RWPE1 (cell line): ENCODE measurements at regions not wholly inside any gene's neighbourhood (a gene's known extent, or its start where the extent isn't known, plus 50 kb on each side); places are given as distances from the start of the nearest gene placed in this dataset.

ENCODE experiments used
- CTCF ChIA-PET: fragments of 350-600 bp; sonication (Branson Sonifier 250); formaldehyde crosslinking; extraction: SDS; loops from one replicate; lab custom pipeline; 2021; lab: Yijun Ruan, JAX
- POLR2A ChIA-PET: fragments of 400-600 bp; formaldehyde crosslinking; extraction: SDS; loops from one replicate; lab custom pipeline; 2020; ENCODE audit warnings: antibody characterized with exemption; ENCODE audit not compliant: low non-redundant PET; lab: Yijun Ruan, JAX
- DNase-seq: peaks from one replicate; pipeline ENCODE4 v3.0.0; 2012; ENCODE audit warnings: low spot score
- H3K27ac ChIP-seq: fragments of 450-650 bp; 2 replicates; pipeline ENCODE4 v1.5.1; 2017
- TF ChIP-seq, protein P1 (sequence below): fragments of 450-650 bp; conservative IDR thresholded peaks from 2 replicates; pipeline ENCODE4 v1.5.1; 2017; ENCODE audit warnings: low read depth, mild to moderate bottlenecking

DNA sequence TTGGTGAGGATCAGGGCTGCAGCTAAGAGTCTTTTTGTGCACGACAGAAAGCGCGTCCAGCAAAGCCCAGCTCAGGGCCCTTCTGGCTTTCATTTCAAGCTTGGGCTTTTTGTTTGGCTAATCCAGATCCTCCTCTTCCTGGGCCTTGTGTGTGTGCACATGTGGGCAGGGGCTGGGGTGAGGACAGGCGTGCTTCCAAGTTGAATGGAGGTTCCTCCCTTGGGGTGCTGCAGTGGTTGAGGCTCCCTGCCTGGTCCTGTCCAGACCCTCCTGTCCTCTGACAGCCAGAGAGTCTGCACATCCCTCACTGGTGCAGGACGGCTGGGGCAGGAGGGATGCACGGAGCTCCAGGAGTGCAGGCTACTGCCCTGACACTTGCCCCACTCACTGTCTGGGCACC is 62.0 kb upstream of the NECTIN1 start:
- DNase-seq, result no peak
- H3K27ac ChIP-seq, result no peak overlapping the region
- ChIA-PET CTCF (no interaction called here), POLR2A (no interaction called here)
- TF ChIP-seq, protein P1, sequence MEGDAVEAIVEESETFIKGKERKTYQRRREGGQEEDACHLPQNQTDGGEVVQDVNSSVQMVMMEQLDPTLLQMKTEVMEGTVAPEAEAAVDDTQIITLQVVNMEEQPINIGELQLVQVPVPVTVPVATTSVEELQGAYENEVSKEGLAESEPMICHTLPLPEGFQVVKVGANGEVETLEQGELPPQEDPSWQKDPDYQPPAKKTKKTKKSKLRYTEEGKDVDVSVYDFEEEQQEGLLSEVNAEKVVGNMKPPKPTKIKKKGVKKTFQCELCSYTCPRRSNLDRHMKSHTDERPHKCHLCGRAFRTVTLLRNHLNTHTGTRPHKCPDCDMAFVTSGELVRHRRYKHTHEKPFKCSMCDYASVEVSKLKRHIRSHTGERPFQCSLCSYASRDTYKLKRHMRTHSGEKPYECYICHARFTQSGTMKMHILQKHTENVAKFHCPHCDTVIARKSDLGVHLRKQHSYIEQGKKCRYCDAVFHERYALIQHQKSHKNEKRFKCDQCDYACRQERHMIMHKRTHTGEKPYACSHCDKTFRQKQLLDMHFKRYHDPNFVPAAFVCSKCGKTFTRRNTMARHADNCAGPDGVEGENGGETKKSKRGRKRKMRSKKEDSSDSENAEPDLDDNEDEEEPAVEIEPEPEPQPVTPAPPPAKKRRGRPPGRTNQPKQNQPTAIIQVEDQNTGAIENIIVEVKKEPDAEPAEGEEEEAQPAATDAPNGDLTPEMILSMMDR, result no peak

DNA sequence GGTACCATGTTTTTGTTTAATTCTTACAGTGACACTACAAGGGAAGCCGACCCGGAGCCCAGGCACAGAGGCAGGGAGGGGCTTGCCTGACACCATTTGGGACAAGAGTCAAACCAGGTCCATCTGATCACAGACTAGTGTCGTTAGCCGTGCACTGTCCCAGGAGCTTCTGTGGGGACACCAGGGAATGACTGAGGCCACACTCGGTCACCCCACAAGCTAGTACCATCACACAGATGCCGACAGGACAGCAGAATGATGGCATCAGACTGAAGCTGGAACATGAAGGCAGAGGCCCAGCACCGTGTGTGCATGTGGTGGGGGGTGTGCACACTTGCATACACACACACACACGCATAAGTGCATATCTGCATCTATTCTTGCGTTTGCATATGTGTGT is 61.5 kb upstream of the NECTIN1 start:
- ChIA-PET CTCF (interaction anchor here (0.6 kb wide), 1 partner anchor 231 kb away, joined by 5 read pairs; no protein-coding TSS in a partner anchor), POLR2A (no interaction called here)
- no peak for DNase-seq
- H3K27ac ChIP-seq, result no peak overlapping the region
- TF ChIP-seq, protein P1, result no peak

DNA sequence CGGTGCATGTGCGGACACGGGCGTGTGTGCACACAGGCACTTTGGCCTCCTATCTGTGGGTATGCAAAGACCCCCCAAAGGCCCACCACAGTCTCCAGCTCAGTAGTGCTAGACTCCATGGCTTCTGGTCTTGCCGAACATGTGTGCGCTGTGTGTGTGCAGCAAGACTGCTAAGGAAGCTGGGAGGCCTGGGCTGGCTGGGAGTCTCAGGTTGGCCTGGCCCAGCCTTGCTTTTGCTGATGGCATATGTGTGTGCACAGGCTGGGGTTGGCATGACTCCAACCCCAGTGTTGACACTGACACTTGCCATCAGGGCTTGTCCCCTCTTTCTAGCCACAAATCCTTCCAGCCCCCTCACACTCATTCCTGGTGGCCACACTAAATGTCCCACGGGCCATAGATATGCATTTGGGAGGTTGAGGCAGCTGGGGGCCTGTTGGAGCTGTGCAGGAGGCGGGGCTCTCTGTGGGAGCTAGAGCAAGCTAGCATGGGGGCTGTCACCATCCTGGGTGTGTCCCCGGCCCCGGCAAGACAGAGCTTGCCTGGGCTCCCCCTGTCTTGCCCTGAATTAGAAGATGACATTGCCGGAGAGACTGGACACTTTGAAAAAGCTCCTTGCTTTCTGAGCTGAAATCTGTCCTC is 60.9 kb upstream of the NECTIN1 start:
- POLR2A ChIA-PET, result no interaction called here
- no peak for DNase-seq
- TF ChIP-seq, protein P1, result no peak
- CTCF ChIA-PET, result interaction anchor here (0.6 kb wide), 1 partner anchor 232 kb away, joined by 5 read pairs; no protein-coding TSS in a partner anchor
- H3K27ac ChIP-seq, result no peak overlapping the region

DNA sequence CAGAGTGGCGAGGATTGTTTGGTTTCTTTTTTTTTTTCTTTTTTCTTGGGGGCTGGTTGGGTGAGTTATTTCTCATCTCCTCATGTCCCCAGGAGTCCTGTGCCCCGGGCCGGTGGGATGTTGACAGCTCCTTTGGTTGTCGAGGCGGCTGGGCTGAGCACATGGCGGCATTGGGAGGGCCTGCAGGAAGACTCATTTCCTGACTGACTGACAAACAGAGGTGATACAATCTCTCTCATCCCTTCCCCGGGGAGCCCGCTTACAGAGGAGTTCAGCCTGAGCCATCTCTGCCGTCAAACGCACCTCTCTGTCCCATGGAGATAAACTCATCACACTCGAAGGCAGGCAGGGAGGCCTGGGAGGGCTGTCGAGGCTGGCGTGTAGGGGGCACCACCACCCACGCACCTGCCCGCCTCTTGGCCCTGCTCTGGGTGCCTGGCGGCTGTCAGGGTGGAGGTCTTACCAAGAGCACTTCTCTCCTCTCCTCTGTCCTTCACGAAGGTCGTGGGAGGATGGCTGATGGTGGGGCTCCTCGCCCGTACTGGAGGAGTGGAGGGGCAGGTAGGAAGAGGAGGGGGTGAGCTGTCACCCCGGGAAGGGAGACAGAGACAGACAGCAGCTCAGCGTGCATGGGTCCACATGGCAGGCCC is 60.0 kb upstream of the NECTIN1 start:
- no peak for DNase-seq
- TF ChIP-seq, protein P1, result no peak
- H3K27ac ChIP-seq, result no peak overlapping the region
- POLR2A ChIA-PET, result no interaction called here
- CTCF ChIA-PET, result no interaction called here

DNA sequence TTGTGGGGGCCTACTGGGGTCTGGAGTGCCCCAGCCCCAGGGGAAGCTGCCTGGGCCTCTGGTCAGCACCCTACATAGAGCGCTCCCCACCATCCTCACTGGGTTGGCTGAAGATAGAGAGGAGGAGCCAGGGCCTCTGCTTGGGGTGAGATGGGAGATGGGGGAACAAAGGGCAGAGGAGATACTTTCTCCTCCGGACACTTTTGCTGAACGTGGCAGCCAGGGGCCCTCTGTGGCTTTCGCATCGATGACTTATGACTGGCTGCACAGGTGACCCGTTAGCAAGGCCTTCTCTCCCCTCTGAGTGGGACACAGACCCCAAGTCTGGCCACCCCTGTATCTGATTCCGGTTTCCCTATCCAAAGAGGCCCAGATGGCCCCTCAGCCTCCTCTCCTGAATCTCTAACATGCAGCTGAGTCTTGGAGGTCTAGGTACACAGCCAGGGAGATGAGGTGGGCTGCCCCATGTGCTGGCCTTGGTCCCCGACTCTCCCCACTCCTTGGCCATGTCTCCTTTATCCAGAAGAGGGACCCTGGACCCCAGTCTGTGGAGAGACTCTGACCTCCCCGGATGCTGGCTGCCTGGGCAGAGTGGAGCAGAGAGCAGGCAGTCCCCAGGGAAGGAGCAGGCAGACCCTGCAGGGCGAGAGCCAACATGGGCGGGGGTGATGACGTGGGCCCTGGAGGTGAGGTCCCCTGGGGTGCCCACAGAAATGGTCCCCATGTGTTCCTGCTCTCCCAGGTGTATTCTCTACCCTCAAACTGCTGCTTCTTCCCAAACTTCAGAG is 59.3 kb upstream of the NECTIN1 start:
- TF ChIP-seq, protein P1, result no peak
- H3K27ac ChIP-seq, result no peak overlapping the region
- ChIA-PET POLR2A (no interaction called here), CTCF (no interaction called here)
- DNase-seq, result no peak

DNA sequence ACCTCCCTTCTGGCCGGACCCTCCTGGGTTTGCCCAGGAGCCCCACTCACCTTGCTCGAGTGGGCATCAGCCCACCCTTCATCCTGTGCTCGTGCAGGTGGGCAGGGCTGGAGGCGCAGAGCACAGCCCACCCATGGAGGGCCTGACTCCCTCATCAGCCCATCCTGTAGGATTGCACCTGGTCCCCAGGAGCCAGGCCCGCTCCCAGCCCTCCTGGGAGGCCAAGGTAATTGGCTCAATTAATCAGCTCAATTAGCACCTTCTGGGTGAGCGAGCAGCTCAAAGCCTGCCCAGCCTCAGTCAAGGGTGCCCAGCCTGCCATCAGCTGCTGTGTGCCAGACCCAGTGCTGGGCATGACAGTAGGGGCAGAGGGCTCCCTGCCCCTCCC is 58.1 kb upstream of the NECTIN1 start:
- ChIA-PET POLR2A (interaction anchor here (0.8 kb wide), 1 partner anchor 59 kb away, joined by 4 read pairs; no protein-coding TSS in a partner anchor), CTCF (no interaction called here)
- no peak overlapping the region for H3K27ac ChIP-seq
- DNase-seq, result no peak
- TF ChIP-seq, protein P1, result no peak
